GM19372 (cell line): ENCODE measurements at regions not wholly inside any gene's neighbourhood (a gene's known extent, or its start where the extent isn't known, plus 50 kb on each side); places are given as distances from the start of the nearest gene placed in this dataset.

ENCODE experiments used
- ATAC-seq: cut with Tn5 transposase; IDR thresholded peaks from one replicate; pipeline ENCODE4 v1.9.1; 2021; ENCODE audit warnings: mild to moderate bottlenecking, low read depth, moderate library complexity; ENCODE audit not compliant: unreplicated experiment

- no peak for ATAC-seq
These were observed 498.7 kb downstream of the METTL15 start for GRCh38 chr11:28606930-28607329.

DNA sequence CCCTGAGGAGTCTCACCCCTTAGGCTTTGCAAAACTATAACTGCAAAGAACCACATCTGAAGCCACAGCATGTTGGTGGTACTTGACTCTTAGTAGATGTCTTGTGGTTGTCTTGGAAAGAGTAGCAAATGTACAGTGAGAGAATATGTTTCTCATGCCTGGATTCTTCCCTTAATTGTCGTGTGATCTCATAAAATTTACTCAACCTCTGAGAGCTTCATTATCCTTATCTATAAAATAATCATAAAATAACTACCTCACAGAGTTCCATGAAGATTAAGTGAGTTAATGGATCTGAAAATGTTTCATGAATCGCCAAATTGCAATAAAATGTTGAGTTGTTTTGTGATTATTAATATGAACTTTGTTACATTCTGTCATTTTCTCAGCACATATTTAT lies 491.5 kb downstream of the METTL15 start:
- ATAC-seq: no peak

DNA sequence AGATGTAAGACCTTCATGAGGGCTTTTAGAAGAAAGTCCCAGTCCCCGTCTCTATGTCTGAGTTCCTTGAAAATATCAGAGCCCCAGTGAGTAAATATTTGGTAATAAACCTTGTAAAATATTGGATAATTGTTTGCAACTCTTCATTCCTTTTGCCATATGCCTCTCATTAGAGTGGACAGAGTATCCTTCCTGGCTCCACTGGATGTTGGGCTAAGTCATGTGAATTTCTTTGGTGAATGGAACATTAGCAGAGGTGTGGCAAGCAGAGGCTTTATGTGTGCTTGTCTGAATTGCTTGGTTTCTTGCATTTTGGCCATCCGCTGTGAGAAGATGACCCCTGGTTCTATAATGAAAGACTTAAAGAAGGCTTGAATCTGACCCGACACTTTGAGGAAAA lies 490.3 kb downstream of the METTL15 start:
- no peak for ATAC-seq

- ATAC-seq: no peak
These were observed 488.6 kb downstream of the METTL15 start for GRCh38 chr11:28596816-28597215.

DNA sequence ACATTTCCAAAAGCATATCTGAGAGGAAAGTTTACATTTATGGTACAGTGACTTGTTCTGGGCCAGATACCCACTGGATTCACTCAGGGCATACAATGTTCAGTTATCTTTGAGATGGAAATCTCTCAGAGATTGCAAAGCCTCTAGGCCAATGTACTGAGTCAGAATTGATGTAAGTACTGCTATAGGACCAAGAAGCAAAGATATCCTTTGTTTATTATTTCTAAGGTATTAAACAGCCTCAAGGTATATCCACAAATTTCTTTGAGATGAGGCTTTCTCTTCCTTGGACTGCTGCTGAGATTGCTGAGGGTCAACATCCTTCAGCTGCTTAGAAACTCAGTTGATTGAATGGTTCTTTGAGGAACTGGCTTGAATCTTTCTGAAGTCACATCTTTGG lies 484.0 kb downstream of the METTL15 start:
- no peak for ATAC-seq

- ATAC-seq: no peak
These were observed 476.8 kb downstream of the METTL15 start for GRCh38 chr11:28584992-28585391.

GRCh38 chr11:28582506-28582905 lies 474.3 kb downstream of the METTL15 start:
- no peak for ATAC-seq

GRCh38 chr11:28581286-28582242 lies 473.4 kb downstream of the METTL15 start:
- ATAC-seq: no peak

- ATAC-seq: no peak
These were observed 463.2 kb downstream of the METTL15 start for GRCh38 chr11:28571371-28571770.

DNA sequence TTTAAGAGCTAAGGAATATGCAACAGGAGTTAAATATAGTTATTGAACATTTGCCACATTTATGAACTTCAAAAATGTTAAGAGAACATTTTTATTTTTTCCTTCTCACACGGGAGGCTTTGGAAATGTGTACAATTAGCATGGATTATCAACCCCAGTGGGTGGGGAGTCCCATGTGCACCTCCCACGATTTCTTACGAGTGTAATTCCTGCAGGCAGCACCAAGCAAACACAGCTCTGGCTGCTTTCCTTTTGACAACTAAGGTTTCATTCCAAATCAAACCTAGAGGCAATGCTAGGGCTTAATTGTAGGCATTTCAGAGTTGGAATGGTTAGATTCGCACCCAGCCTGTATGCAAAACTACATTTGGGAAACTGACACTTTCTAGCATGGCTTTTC lies 460.9 kb downstream of the METTL15 start:
- ATAC-seq: no peak

DNA sequence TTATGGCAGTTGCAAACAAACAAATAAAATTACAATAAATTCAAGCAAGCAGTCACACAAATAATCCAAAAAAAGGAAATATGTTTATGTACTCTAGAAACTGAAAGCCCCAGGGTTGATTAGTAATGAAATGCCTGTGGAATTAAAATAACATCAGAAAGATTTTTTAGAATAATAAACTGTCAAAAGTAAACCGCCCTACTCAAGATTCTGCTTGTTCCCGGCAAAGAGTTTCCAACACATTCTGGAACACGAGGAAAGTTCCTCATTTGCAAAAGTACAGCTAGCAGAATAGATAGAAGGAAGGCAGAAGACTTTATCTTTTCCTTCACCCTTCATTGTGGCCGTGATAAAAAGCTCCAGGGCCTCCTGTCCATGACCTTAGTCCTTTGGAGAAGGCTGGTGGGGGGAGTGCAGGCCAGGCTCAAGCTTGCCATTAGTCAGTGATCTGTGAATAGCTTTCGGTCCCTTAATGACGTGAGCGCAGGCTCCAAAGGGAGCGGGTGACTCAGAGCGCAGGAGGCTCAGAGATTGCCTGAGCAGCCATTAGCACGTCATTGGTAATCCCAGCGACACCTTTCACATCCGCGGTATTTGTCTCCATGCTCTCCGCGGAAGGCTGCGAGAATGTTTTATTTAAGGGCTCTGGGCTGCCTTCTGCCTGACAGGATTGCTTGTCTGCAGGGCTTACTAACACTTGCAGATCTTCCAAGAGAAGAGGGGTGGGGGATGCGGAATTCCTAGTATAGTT lies 458.3 kb downstream of the METTL15 start:
- no peak for ATAC-seq

DNA sequence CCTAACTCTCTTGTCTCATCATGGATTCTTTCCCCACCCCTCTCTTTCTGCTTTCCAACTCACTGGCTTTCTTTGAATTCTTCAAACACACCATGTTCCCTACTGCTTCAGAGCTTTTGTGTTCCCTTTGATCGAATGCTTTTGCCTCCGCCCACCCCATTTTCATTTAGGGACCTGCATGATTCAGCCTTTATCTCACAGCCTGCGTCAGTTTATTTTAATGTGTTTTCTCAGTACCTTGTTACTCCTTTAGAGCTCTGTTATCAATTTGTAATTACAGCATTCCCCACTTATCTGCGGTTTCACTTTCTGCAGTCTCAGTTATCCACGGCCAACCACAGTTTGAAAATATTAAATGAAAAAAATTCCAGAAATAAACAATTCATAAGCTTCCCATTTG lies 451.3 kb downstream of the METTL15 start:
- ATAC-seq: no peak

GRCh38 chr11:28547321-28547741 lies 439.1 kb downstream of the METTL15 start:
- no peak for ATAC-seq

DNA sequence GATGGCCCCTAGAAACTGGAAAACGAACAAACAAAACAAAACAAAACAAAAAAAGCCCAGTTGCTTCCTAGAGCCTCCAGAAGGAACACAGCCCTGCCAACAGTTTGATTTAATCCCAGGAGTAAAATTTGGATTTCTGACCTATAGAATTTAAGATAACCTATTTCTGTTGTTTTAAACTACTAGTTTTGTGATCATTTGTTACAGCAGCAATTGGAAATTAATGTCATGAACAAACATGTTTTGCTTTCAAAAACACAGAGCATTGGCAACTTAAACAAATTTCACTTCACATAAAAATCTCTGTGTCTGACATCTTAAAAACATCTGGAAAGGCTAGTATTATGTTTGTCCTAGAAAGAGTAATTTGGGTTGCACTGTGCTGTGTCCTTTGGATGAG lies 437.3 kb downstream of the METTL15 start:
- no peak for ATAC-seq

GRCh38 chr11:28542561-28542960 lies 434.4 kb downstream of the METTL15 start:
- no peak for ATAC-seq

DNA sequence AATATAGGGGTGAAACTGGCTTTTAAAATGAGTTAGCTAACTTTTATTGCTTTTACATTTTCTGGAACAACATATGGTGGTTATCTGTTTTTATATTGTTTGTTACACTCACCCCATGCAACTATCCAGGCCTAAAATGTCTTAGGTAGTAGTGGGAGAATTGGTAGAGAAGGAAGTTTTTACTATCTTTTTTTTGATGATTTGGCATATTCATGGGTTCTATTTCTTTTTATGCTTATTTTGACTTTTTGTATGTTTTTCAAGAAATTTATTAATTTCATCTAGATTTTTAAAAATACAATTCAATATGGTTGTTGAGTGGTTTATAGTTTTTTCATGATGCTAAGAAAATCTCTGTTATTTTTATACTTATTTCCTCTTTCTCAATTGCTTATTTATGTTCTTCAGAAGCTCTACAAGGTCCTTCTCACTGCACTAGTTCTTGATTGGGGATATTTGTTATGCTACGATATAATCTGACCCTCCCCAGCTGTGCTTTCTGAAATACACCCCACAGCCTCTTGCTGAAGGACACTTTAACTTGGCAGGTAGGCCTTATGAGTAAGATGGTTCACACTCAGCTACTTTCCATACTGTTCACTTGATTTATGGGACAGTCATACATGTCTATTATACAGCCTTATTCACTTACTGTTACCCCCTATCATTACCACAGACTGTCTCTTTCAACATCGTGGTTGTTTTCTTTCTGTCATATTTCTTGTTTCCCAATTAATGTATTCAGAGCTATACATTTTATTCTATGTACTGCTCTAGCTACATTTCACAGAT lies 431.2 kb downstream of the METTL15 start:
- no peak for ATAC-seq

DNA sequence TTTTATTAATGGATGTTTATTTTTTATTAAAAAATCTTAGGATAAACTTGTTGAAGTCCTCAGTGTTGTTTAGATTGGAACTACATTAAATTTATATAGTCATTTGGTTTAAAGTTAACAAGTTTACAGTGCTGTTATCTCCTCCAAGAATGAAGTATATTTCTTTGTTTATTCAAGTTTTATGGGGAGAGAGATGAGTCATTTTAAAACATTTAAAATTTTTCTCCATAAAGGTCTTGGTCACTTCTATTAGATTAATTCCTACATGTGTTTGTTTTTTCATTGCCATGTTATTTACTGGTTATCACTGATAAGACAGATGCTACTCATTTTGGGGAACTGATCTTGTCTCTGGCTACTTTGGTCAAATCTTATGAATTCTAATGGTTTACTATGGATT lies 429.6 kb downstream of the METTL15 start:
- no peak for ATAC-seq

DNA sequence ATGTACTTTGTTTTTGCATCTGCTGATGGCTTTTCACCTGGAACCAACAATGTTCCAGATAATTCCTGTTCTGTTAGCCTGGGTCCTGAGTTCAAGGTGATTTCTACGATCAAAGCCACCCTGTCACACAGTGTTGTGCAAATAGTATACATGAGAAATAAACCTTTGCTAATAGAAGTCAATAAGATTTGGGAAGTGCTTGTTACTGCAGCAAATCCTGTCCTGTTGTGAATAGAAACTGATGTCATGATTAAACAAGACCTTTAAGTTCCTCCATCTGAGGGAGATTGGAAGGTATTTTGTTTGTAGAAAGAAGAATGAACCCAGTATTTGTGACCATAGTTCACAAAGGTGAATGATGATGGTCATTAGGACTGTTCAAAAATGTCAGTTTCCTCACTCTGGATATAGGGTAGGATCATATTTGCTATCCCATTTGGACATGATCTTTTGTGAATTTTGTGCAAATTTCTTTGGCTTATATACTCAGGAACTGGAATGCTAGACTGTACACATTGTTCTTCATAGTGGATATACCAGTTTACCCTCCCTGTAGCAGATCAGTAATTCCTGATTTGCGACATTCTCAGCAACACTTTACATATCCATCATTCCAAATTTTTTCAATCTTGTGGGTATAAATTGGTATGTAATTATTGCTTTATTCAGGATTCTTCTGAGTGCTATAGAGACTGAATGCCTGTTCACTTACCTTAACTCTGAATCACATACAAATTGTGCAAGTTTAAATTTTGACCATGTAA lies 428.5 kb downstream of the METTL15 start:
- ATAC-seq: no peak

- no peak for ATAC-seq
These were observed 427.5 kb downstream of the METTL15 start for GRCh38 chr11:28535677-28536076.
